HG03280 (cell line): ENCODE measurements at regions not wholly inside any gene's neighbourhood (a gene's known extent, or its start where the extent isn't known, plus 50 kb on each side); places are given as distances from the start of the nearest gene placed in this dataset.

Source experiments
- ATAC-seq: cut with Tn5 transposase; IDR thresholded peaks from one replicate; pipeline ENCODE4 v1.9.1; 2021; ENCODE audit warnings: mild to moderate bottlenecking, moderate library complexity; ENCODE audit not compliant: unreplicated experiment

- ATAC-seq: no peak
Measured at GRCh38 chr1:72365693-72366092, 83.4 kb upstream of the NEGR1 start.

GRCh38 chr1:72362538-72362937, 80.2 kb upstream of the NEGR1 start:
- no peak for ATAC-seq

- ATAC-seq: no peak
Measured at GRCh38 chr1:72357411-72357810, 75.1 kb upstream of the NEGR1 start.

- no peak for ATAC-seq
Measured at GRCh38 chr1:72355899-72356298, 73.6 kb upstream of the NEGR1 start.

GRCh38 chr1:72341661-72342060, 59.3 kb upstream of the NEGR1 start:
- ATAC-seq: no peak

GRCh38 chr1:72336776-72337175, 54.4 kb upstream of the NEGR1 start:
- no peak for ATAC-seq
